ENCODE measurements at regions not wholly inside any gene's neighbourhood (a gene's known extent, or its start where the extent isn't known, plus 50 kb on each side); places are given as distances from the start of the nearest gene placed in this dataset.

DNA sequence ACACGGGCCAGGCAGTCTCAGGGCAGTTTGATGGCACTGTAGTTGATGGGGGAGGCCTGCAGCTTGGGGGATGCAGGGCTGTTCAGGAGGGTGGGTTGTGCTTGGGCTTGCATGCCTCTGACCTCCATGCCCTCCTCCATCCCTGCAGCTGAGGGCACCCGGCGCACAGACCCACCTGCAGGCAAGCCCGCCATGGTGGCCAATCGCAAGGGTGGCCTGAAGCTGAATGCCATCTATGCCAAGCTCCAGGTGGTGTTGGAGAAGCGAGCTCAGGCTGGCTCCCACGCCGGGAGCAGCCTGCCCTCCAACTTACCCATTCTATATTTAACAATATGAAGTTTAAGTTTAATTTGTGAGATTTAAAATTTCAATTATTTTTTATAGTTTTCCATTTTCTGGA, 228.7 kb upstream of the DPH6 start:
- H3K36me3 ChIP-seq: no peaks in the 10 kb centered on the region
- H3K4me3 ChIP-seq: no peak overlapping the region
- H3K27me3 ChIP-seq: no peaks in the 10 kb centered on the region
- WGBS, 2 donors: 91 to 93% methylated on average over 8 of the region's 8 CpGs
- TF ChIP-seq EP300 (IDR thresholded peaks at IDR 0.05) (no peak), POLR2A (IDR thresholded peaks at IDR 0.05) (no peak), POLR2AphosphoS5 (IDR thresholded peaks at IDR 0.05) (no peak)
- TF ChIP-seq, protein P1, sequence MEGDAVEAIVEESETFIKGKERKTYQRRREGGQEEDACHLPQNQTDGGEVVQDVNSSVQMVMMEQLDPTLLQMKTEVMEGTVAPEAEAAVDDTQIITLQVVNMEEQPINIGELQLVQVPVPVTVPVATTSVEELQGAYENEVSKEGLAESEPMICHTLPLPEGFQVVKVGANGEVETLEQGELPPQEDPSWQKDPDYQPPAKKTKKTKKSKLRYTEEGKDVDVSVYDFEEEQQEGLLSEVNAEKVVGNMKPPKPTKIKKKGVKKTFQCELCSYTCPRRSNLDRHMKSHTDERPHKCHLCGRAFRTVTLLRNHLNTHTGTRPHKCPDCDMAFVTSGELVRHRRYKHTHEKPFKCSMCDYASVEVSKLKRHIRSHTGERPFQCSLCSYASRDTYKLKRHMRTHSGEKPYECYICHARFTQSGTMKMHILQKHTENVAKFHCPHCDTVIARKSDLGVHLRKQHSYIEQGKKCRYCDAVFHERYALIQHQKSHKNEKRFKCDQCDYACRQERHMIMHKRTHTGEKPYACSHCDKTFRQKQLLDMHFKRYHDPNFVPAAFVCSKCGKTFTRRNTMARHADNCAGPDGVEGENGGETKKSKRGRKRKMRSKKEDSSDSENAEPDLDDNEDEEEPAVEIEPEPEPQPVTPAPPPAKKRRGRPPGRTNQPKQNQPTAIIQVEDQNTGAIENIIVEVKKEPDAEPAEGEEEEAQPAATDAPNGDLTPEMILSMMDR (IDR thresholded peaks at IDR 0.05): no peak
- H3K9me3 ChIP-seq: no peaks in the 10 kb centered on the region
- H3K4me1 ChIP-seq: no peaks in the 10 kb centered on the region
- no peak for DNase-seq
- intact Hi-C loops (cut with DNase I): no loop called here
- H3K27ac ChIP-seq: no peak overlapping the region

GRCh38 chr15:35775471-35775870, 229.5 kb upstream of the DPH6 start:
- H3K36me3 ChIP-seq: no peaks in the 10 kb centered on the region
- no peak overlapping the region for H3K27ac ChIP-seq
- H3K27me3 ChIP-seq: no peaks in the 10 kb centered on the region
- H3K9me3 ChIP-seq: no peaks in the 10 kb centered on the region
- no peaks in the 10 kb centered on the region for H3K4me1 ChIP-seq
- TF ChIP-seq EP300 (IDR thresholded peaks at IDR 0.05) (no peak), POLR2A (IDR thresholded peaks at IDR 0.05) (no peak), POLR2AphosphoS5 (IDR thresholded peaks at IDR 0.05) (no peak)
- TF ChIP-seq, protein P1 (IDR thresholded peaks at IDR 0.05): no peak
- 96 to 98% methylated on average over 4 of the region's 4 CpGs for WGBS, 2 donors
- no peak overlapping the region for H3K4me3 ChIP-seq
- intact Hi-C loops (cut with DNase I): no loop called here
- no peak for DNase-seq

DNA sequence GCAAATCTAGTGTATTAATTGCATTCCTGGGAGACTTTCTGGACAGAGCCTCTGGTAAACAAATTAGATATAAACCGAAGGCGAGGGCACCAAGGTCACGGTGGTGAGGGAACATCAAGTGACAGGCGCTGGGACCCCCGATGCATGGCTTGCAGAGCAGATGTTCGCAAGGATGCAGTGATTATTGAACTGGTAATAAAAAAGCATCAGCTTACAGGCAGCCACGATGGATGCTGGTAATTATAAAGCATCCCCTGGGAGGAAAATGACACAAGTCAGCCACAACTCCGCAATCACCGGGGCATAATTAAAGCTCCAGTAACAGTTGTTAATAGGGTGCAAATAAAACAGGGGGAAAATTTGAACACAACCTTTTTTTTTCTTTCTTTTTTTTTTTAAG, 231.1 kb upstream of the DPH6 start:
- 78 to 81% methylated on average over 9 of the region's 9 CpGs for WGBS, 2 donors
- Histone ChIP-seq H3K4me1 (no peaks in the 10 kb centered on the region), H3K4me3 (no peak overlapping the region), H3K27me3 (no peaks in the 10 kb centered on the region), H3K36me3 (no peaks in the 10 kb centered on the region), H3K27ac (no peak overlapping the region), H3K9me3 (no peaks in the 10 kb centered on the region)
- TF ChIP-seq EP300 (IDR thresholded peaks at IDR 0.05) (no peak), POLR2AphosphoS5 (IDR thresholded peaks at IDR 0.05) (no peak), POLR2A (IDR thresholded peaks at IDR 0.05) (no peak)
- TF ChIP-seq, protein P1 (IDR thresholded peaks at IDR 0.05): no peak
- no peak for DNase-seq
- intact Hi-C loops (cut with DNase I): no loop called here

DNA sequence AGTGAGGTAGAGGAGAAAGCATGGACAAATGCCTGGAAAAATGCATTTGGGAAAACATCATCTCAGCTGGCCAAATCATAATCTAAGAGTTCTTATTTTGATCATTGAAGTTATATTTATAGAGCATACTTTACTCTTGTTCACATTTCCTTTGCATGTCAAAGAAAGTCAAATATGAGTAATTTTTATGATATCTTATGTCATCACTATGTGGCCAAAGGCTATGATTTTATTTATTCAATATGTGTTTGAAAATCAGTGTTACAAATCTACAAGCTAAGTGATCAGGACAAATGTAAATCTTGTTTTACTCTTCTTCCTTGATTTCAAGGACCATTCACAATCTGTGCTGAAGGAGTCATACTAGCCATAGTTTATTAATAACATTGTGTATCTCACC, 237.2 kb upstream of the DPH6 start:
- no peak overlapping the region for H3K27ac ChIP-seq
- H3K36me3 ChIP-seq: no peaks in the 10 kb centered on the region
- no peaks in the 10 kb centered on the region for H3K9me3 ChIP-seq
- intact Hi-C loops (cut with DNase I): no loop called here
- no peak overlapping the region for H3K4me3 ChIP-seq
- DNase-seq: no peak
- no peaks in the 10 kb centered on the region for H3K27me3 ChIP-seq
- TF ChIP-seq EP300 (IDR thresholded peaks at IDR 0.05) (no peak), POLR2AphosphoS5 (IDR thresholded peaks at IDR 0.05) (no peak), POLR2A (IDR thresholded peaks at IDR 0.05) (no peak)
- TF ChIP-seq, protein P1 (IDR thresholded peaks at IDR 0.05): no peak
- H3K4me1 ChIP-seq: peaks cover 0 to 6% (median 0%) of the 10 kb centered on the region in 4 donors

GRCh38 chr15:35784745-35785144, 238.8 kb upstream of the DPH6 start:
- Histone ChIP-seq H3K4me1 (peaks cover 0 to 6% (median 0%) of the 10 kb centered on the region in 4 donors), H3K36me3 (no peaks in the 10 kb centered on the region), H3K9me3 (no peaks in the 10 kb centered on the region), H3K27me3 (no peaks in the 10 kb centered on the region), H3K27ac (no peak overlapping the region), H3K4me3 (no peak overlapping the region)
- no peak for TF ChIP-seq POLR2AphosphoS5 (IDR thresholded peaks at IDR 0.05)
- TF ChIP-seq, protein P1 (IDR thresholded peaks at IDR 0.05): no peak
- no peak for TF ChIP-seq POLR2A (IDR thresholded peaks at IDR 0.05)
- TF ChIP-seq EP300 (IDR thresholded peaks at IDR 0.05): no peak
- DNase-seq: no peak
- intact Hi-C loops (cut with DNase I): no loop called here
- WGBS, 2 donors: 46 to 55% methylated on average over 2 of the region's 2 CpGs
